ENCODE measurements at regions not wholly inside any gene's neighbourhood (a gene's known extent, or its start where the extent isn't known, plus 50 kb on each side); places are given as distances from the start of the nearest gene placed in this dataset.

- Histone ChIP-seq H3K36me3 (peaks cover 0 to 6% (median 0%) of the 10 kb centered on the region in 3 donors), H3K9me3 (peaks cover 0 to 13% (median 0%) of the 10 kb centered on the region in 4 donors), H3K4me1 (no peaks in the 10 kb centered on the region), H3K27me3 (no peaks in the 10 kb centered on the region), H3K27ac (no peak overlapping the region), H3K4me3 (no peak overlapping the region)
- 89% methylated on average over 1 of the region's 1 CpG for WGBS, 2 donors
- TF ChIP-seq POLR2A (IDR thresholded peaks at IDR 0.05) (no peak), CTCF (IDR thresholded peaks at IDR 0.05) (no peak), EP300 (IDR thresholded peaks at IDR 0.05) (no peak)
- no peak for DNase-seq (ENCODE audit: low spot score in 2 of 2)
Observed at GRCh38 chr15:31830591-31830990, 199.7 kb upstream of the CHRNA7 start.

- H3K9me3 ChIP-seq: peaks cover 0 to 13% (median 0%) of the 10 kb centered on the region in 4 donors
- H3K27ac ChIP-seq: no peak overlapping the region
- 83 to 85% methylated on average over 10 of the region's 10 CpGs for WGBS, 2 donors
- peaks cover 0 to 6% (median 0%) of the 10 kb centered on the region in 3 donors for H3K36me3 ChIP-seq
- H3K4me3 ChIP-seq: no peak overlapping the region
- DNase-seq (ENCODE audit: low spot score in 2 of 2): no peak
- no peaks in the 10 kb centered on the region for H3K4me1 ChIP-seq
- H3K27me3 ChIP-seq: no peaks in the 10 kb centered on the region
- TF ChIP-seq CTCF (IDR thresholded peaks at IDR 0.05): no peak
- TF ChIP-seq POLR2A (IDR thresholded peaks at IDR 0.05): no peak
Observed at GRCh38 chr15:31831596-31831995, 198.7 kb upstream of the CHRNA7 start.

GRCh38 chr15:31834654-31835053 lies 195.7 kb upstream of the CHRNA7 start:
- whole genome bisulfite sequencing, 2 donors: 73 to 87% methylated on average over 3 of the region's 3 CpGs
- peaks cover 0 to 6% (median 0%) of the 10 kb centered on the region in 3 donors for H3K36me3 ChIP-seq
- no peak overlapping the region for H3K4me3 ChIP-seq
- DNase-seq (ENCODE audit: low spot score in 2 of 2): no peak
- TF ChIP-seq POLR2A (IDR thresholded peaks at IDR 0.05) (no peak), CTCF (IDR thresholded peaks at IDR 0.05) (no peak), EP300 (IDR thresholded peaks at IDR 0.05) (no peak)
- H3K9me3 ChIP-seq: peaks cover 0 to 13% (median 0%) of the 10 kb centered on the region in 4 donors
- no peak overlapping the region for H3K27ac ChIP-seq
- no peaks in the 10 kb centered on the region for H3K4me1 ChIP-seq
- H3K27me3 ChIP-seq: no peaks in the 10 kb centered on the region

- WGBS, 2 donors: 82 to 87% methylated on average over 3 of the region's 3 CpGs
- no peak for TF ChIP-seq EP300 (IDR thresholded peaks at IDR 0.05)
- TF ChIP-seq POLR2A (IDR thresholded peaks at IDR 0.05): no peak
- no peak for TF ChIP-seq CTCF (IDR thresholded peaks at IDR 0.05)
- H3K9me3 ChIP-seq: no peaks in the 10 kb centered on the region
- DNase-seq (ENCODE audit: low spot score in 2 of 2): no peak
- H3K36me3 ChIP-seq: no peaks in the 10 kb centered on the region
- H3K4me1 ChIP-seq: no peaks in the 10 kb centered on the region
- H3K27ac ChIP-seq: no peak overlapping the region
- no peaks in the 10 kb centered on the region for H3K27me3 ChIP-seq
- no peak overlapping the region for H3K4me3 ChIP-seq
Observed at GRCh38 chr15:31839388-31839787, 190.9 kb upstream of the CHRNA7 start.

- no peaks in the 10 kb centered on the region for H3K36me3 ChIP-seq
- no peaks in the 10 kb centered on the region for H3K4me1 ChIP-seq
- no peak overlapping the region for H3K27ac ChIP-seq
- no peak overlapping the region for H3K4me3 ChIP-seq
- H3K9me3 ChIP-seq: no peaks in the 10 kb centered on the region
- no peak for DNase-seq (ENCODE audit: low spot score in 2 of 2)
- TF ChIP-seq EP300 (IDR thresholded peaks at IDR 0.05) (no peak), CTCF (IDR thresholded peaks at IDR 0.05) (no peak), POLR2A (IDR thresholded peaks at IDR 0.05) (no peak)
- no peaks in the 10 kb centered on the region for H3K27me3 ChIP-seq
- WGBS, 2 donors: 82% methylated on average over 9 of the region's 9 CpGs
Observed at GRCh38 chr15:31840849-31841476, 189.4 kb upstream of the CHRNA7 start.
